Hepatocyte (in vitro differentiated cells): ENCODE measurements at regions not wholly inside any gene's neighbourhood (a gene's known extent, or its start where the extent isn't known, plus 50 kb on each side); places are given as distances from the start of the nearest gene placed in this dataset.

Source experiments
- EZH2 ChIP-seq: fragments of 200-600 bp; sonication (generic); IDR thresholded peaks from 2 replicates; pipeline ENCODE4 v1.6.1; 2016; ENCODE audit warnings: antibody characterized with exemption, mild to moderate bottlenecking, borderline replicate concordance
- EZH2phosphoT487 ChIP-seq: fragments of 200-600 bp; sonication (generic); IDR thresholded peaks from one replicate; pipeline ENCODE4 v1.6.1; 2018; ENCODE audit warnings: antibody characterized with exemption, mild to moderate bottlenecking, low read depth, moderate library complexity; ENCODE audit not compliant: unreplicated experiment, severe bottlenecking
- TF ChIP-seq, protein P1 (sequence below): fragments of 200-600 bp; sonication (generic); IDR thresholded peaks from 2 replicates; pipeline ENCODE4 v1.5.1; 2016; ENCODE audit warnings: antibody characterized with exemption, mild to moderate bottlenecking; ENCODE audit not compliant: poor library complexity

GRCh38 chr1:56339786-56340465, 239.4 kb downstream of the PLPP3 start:
- TF ChIP-seq, protein P1, sequence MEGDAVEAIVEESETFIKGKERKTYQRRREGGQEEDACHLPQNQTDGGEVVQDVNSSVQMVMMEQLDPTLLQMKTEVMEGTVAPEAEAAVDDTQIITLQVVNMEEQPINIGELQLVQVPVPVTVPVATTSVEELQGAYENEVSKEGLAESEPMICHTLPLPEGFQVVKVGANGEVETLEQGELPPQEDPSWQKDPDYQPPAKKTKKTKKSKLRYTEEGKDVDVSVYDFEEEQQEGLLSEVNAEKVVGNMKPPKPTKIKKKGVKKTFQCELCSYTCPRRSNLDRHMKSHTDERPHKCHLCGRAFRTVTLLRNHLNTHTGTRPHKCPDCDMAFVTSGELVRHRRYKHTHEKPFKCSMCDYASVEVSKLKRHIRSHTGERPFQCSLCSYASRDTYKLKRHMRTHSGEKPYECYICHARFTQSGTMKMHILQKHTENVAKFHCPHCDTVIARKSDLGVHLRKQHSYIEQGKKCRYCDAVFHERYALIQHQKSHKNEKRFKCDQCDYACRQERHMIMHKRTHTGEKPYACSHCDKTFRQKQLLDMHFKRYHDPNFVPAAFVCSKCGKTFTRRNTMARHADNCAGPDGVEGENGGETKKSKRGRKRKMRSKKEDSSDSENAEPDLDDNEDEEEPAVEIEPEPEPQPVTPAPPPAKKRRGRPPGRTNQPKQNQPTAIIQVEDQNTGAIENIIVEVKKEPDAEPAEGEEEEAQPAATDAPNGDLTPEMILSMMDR, result no peak
- TF ChIP-seq EZH2 (no peak), EZH2phosphoT487 (no peak)
